C4-2B (cell line): ENCODE measurements at regions not wholly inside any gene's neighbourhood (a gene's known extent, or its start where the extent isn't known, plus 50 kb on each side); places are given as distances from the start of the nearest gene placed in this dataset.

Experiments
- CTCF ChIP-seq: fragments of 450-650 bp; conservative IDR thresholded peaks from 2 replicates; pipeline ENCODE4 v1.5.1; 2017; ENCODE audit warnings: mild to moderate bottlenecking
- ZFX ChIP-seq: fragments of 450-650 bp; IDR thresholded peaks from 2 replicates; pipeline ENCODE4 v1.6.1; 2017

- TF ChIP-seq CTCF, result no peak
- TF ChIP-seq ZFX, result no peak
Measured at GRCh38 chr11:112599265-112599664, 338.6 kb upstream of the PLET1 start.
